ENCODE measurements at regions not wholly inside any gene's neighbourhood (a gene's known extent, or its start where the extent isn't known, plus 50 kb on each side); places are given as distances from the start of the nearest gene placed in this dataset.

- no peak for DNase-seq
Observed at GRCh38 chr2:133721118-133721517, 152.9 kb upstream of the NCKAP5 start.

GRCh38 chr2:133723133-133723532 is 154.9 kb upstream of the NCKAP5 start:
- DNase-seq, result no peak

GRCh38 chr2:133726973-133727372 is 158.7 kb upstream of the NCKAP5 start:
- DNase-seq, result no peak

GRCh38 chr2:133732059-133732458 is 163.8 kb upstream of the NCKAP5 start:
- DNase-seq, result no peak

GRCh38 chr2:133732982-133733900 is 165.0 kb upstream of the NCKAP5 start:
- DNase-seq, result no peak

- no peak for DNase-seq
Observed at GRCh38 chr2:133733901-133734255, 165.6 kb upstream of the NCKAP5 start.

GRCh38 chr2:133734716-133735495 is 166.6 kb upstream of the NCKAP5 start:
- DNase-seq, result no peak

- no peak for DNase-seq
Observed at GRCh38 chr2:133736674-133737073, 168.4 kb upstream of the NCKAP5 start.

- no peak for DNase-seq
Observed at GRCh38 chr2:133737242-133737993, 169.2 kb upstream of the NCKAP5 start.

- no peak for DNase-seq
Observed at GRCh38 chr2:133739039-133739438, 170.8 kb upstream of the NCKAP5 start.

GRCh38 chr2:133740500-133740899 is 172.2 kb upstream of the NCKAP5 start:
- DNase-seq, result no peak

GRCh38 chr2:133748007-133748700 is 179.9 kb upstream of the NCKAP5 start:
- no peak for DNase-seq

GRCh38 chr2:133753665-133754064 is 185.4 kb upstream of the NCKAP5 start:
- no peak for DNase-seq

- DNase-seq, result no peak
Observed at GRCh38 chr2:133755480-133756300, 187.4 kb upstream of the NCKAP5 start.

GRCh38 chr2:133756833-133757232 is 188.6 kb upstream of the NCKAP5 start:
- DNase-seq, result no peak

GRCh38 chr2:133760376-133760775 is 192.1 kb upstream of the NCKAP5 start:
- no peak for DNase-seq

- DNase-seq, result no peak
Observed at GRCh38 chr2:133765658-133766057, 197.4 kb upstream of the NCKAP5 start.

- no peak for DNase-seq
Observed at GRCh38 chr2:133766164-133766832, 198.0 kb upstream of the NCKAP5 start.

GRCh38 chr2:133768256-133768655 is 200.0 kb upstream of the NCKAP5 start:
- no peak for DNase-seq

GRCh38 chr2:133768658-133769435 is 200.6 kb upstream of the NCKAP5 start:
- DNase-seq, result no peak

Data from CD4-positive, alpha-beta T cell treated with Interferon gamma for 1 hour (primary cell).